ENCODE measurements at regions not wholly inside any gene's neighbourhood (a gene's known extent, or its start where the extent isn't known, plus 50 kb on each side); places are given as distances from the start of the nearest gene placed in this dataset.

- no peak for TF ChIP-seq POLR2A (IDR thresholded peaks at IDR 0.05)
- TF ChIP-seq CTCF (IDR thresholded peaks at IDR 0.05) = no peak
Observed at GRCh38 chr4:130812117-130812765, 1716.3 kb downstream of the C4orf33 start.
